ENCODE measurements at regions not wholly inside any gene's neighbourhood (a gene's known extent, or its start where the extent isn't known, plus 50 kb on each side); places are given as distances from the start of the nearest gene placed in this dataset.

DNA sequence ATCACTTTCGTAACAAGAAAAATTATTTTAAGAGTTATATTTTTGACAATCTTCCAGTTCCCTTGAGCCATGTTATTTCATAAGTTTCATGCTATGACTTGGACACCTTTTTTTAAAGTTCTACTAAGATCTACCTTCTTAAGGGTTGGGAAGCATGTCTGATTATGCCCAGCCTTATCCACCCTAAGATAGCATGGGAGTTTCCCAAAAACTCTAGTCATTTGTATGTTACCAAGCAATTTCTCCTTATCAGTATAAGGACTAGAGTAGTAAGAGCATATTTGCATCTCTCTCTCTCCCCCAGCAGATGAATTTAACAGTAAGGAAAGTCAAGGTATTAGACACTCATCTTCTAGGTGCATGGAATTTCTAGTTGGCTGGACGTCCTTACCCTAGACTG, 85.1 kb upstream of the NTRK3 start:
- no peaks in the 10 kb centered on the region for H3K4me1 ChIP-seq (ENCODE audit: insufficient read depth, low read length)
- H2BK15ac ChIP-seq (ENCODE audit: low read depth, low read length), result no peak overlapping the region
- H2BK5ac ChIP-seq (ENCODE audit: insufficient read length, low read length), result no peak overlapping the region
- no peak overlapping the region for H3K4ac ChIP-seq (ENCODE audit: low read depth, low read length)
- H3K56ac ChIP-seq (ENCODE audit: insufficient read length, low read depth, low read length), result no peak overlapping the region
- H2AK5ac ChIP-seq (ENCODE audit: insufficient read length, low read length), result no peak overlapping the region
- no peak overlapping the region for H2BK20ac ChIP-seq (ENCODE audit: low read depth, low read length, poor library complexity, severe bottlenecking)
- Mint-ChIP-seq H3K36me3 (ENCODE audit: insufficient read depth in 1 of 3, low read depth in 3 of 3) (no peaks in the 10 kb centered on the region), H3K9me3 (no peaks in the 10 kb centered on the region; a peak in 1 of 5 replicates), H3K4me3 (no peak overlapping the region), H3K27ac (no peak overlapping the region), H3K4me1 (peaks cover 2 to 5% of the 10 kb centered on the region in 2 experiments; a peak in 2 of 4 replicates), H3K27me3 (ENCODE audit: low read depth) (peaks cover 19% of the 10 kb centered on the region)
- WGBS (ENCODE audit: extremely low coverage, insufficient read length, low lambda C conversion rate), result no CpG with 5 or more reads among the region's 2 CpGs
- H3K9ac ChIP-seq (ENCODE audit: extremely low read depth, insufficient read length, low read length), result no peak overlapping the region
- H3K79me2 ChIP-seq (ENCODE audit: insufficient read depth, low read length), result no peaks in the 10 kb centered on the region
- H4K5ac ChIP-seq (ENCODE audit: insufficient read length, low read depth, low read length), result no peak overlapping the region
- no peak overlapping the region for H2BK120ac ChIP-seq (ENCODE audit: low read depth, low read length, poor library complexity, severe bottlenecking)
- H3K18ac ChIP-seq (ENCODE audit: insufficient read length, low read depth, low read length), result no peak overlapping the region
- H3K79me1 ChIP-seq (ENCODE audit: insufficient read depth, low read depth, low read length, poor library complexity, severe bottlenecking), result no peaks in the 10 kb centered on the region
- H2AFZ ChIP-seq (ENCODE audit: low read length), result no peak overlapping the region
- no peak overlapping the region for H2BK12ac ChIP-seq (ENCODE audit: insufficient read length, low read depth, low read length)
- H3T11ph ChIP-seq (ENCODE audit: low read length), result no peak overlapping the region
- H3K9me3 ChIP-seq (ENCODE audit: control insufficient read depth, low read depth, low read length), result no peaks in the 10 kb centered on the region
- no peaks in the 10 kb centered on the region for H3K27me3 ChIP-seq (ENCODE audit: insufficient read depth, low read length)
- H3K23me2 ChIP-seq (ENCODE audit: insufficient read length, low read depth, low read length, poor library complexity, severe bottlenecking), result no peaks in the 10 kb centered on the region
- no peak overlapping the region for H4K8ac ChIP-seq (replicated peaks; ENCODE audit: insufficient read length, low read depth, low read length)
- TF ChIP-seq CTCF (conservative IDR thresholded peaks at IDR 0.05), result no peak
- no peak overlapping the region for H4K91ac ChIP-seq (ENCODE audit: insufficient read length, low read depth, low read length)
- H4K20me1 ChIP-seq (ENCODE audit: control insufficient read depth, insufficient read depth, insufficient read length), result no peaks in the 10 kb centered on the region
- no peak for DNase-seq
- H3K23ac ChIP-seq (ENCODE audit: insufficient read length, low read depth, low read length), result no peak overlapping the region
- no peak overlapping the region for H3K4me2 ChIP-seq (ENCODE audit: insufficient read depth, insufficient read length, low read length)
- H3K14ac ChIP-seq (ENCODE audit: insufficient read depth, low read length), result no peak overlapping the region
- H3K27ac ChIP-seq (ENCODE audit: insufficient read length, low read depth, low read length), result no peak overlapping the region

Data from H9 (cell line).